ENCODE measurements at regions not wholly inside any gene's neighbourhood (a gene's known extent, or its start where the extent isn't known, plus 50 kb on each side); places are given as distances from the start of the nearest gene placed in this dataset.

DNA sequence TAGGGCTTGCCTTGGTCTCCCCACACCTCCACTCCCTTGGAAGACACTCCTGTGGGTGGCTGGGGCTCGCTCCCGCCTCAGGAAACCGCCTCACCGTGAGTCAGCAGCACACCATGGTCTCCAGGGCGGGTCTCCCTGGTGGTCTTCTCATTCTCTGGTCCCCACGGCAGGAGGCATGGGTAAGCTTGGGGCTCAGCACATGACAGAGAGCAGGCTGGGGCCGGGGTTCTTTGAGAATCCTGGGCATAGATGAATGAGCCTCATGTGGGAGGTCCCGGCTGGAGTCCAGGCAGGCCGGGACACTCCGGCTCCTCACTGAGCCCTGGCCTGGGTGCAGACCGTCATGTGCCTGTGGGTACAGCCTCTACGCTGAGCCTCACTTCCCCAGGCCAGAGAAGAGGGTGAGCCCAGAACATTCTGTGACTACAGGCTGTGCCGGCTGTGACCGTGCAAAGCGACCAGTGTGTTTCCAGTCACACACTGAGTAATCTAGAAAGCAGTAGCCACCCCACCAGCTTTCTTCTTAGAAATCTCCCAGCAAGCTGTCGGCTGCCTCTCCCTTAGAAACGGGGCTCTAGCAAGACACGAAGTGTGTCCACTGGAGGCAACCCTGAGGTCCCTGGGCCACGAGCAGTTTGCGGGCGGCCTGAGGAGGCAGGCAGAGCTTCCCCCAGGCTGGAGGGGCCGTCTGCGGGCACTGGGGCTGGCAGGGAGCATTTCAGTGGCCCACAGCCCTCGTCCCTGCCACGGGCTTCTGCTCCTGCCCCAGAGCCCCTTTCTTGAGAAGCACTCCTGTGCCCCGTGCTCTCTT is 93.1 kb downstream of the RHOB start:
- DNase-seq (ENCODE audit: low spot score): no peak

DNA sequence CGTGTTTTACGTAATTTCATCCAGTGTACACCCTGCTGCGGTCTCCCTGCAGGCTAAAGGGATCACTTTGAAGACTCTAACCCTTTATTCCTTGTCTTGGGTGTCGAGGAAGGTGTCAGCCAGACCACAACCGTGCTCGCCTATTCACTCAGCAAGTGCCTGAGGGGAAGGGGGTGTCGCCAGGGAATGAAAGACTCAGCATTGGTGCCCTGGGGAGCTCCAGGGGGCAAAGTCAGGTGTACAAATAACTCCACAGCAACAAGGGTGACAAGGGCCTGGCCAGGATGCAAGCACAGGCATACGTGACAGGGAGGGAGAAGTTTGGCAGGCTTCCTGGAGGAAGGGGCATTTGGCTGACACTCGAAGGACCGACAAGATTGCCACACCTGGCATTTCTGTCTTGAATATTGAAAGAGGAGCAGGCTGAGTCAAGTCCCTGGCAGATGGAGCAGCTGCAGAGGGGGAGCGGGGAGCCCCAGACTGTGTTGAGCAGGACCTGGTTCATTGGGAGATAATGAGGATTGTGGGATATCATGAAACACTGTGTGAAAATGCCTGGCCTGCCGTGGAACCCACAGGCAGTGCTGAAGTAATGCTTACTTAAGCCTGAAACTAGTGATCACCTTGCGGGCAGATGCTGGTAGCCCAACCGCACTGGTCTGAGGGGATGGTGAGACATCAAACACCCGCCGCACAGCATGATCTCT is 93.9 kb downstream of the RHOB start:
- DNase-seq (ENCODE audit: low spot score): no peak

DNA sequence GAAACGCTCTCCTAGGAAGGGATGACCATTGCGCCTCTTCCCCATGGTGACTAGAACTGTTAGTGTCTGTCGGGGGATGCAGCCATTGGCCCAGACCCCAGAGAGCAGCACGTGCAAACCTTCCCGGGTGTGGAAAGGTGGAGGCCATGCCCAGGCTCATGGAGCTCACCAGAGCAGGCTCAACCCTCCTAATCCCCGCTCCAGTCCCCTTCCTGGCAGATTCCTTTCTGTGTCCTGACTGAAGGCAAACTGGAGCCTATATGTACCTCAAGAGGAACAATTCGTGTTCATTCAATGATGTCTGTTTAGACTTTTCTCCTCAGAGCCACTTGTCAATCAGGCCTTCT is 94.4 kb downstream of the RHOB start:
- no peak for DNase-seq (ENCODE audit: low spot score)

DNA sequence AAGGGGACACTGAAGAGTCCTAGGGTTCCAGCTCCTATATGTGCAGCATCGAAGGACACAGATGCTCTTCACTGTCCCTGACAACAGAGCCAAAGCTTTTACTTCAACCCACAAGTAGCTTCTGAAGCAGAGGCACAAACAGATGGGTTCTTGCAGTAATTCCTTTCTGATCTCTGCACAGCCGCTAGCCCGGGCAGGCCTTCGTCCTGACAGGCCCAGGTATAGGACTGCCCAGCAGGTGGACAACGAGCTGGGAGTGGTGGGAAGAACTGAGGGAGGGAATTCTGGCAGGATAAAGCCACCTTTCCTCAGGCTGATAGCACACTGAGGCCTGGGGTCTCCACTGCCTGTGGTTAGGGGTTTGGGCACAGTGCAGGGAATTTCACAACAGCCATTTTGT is 94.8 kb downstream of the RHOB start:
- no peak for DNase-seq (ENCODE audit: low spot score)

DNA sequence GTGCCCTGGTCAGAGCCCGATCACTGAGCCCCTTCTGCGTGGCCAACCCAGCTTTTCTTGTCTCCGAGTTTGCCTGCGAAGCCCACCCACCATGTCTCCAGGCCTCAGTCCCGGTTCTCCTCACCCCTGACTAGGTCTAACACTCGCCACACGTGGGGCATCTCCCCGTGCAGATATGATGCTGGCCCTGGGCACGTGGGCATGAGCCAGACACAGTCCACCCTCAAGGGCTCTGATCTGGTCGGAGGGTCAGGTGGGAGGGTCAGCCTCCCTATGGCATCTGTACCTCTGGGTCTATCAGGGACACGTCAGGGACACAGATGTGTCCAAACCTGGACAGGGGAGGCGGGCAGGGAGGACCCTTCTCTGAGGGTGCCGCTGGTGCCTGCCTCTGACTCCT is 95.4 kb downstream of the RHOB start:
- DNase-seq (ENCODE audit: low spot score): no peak

DNA sequence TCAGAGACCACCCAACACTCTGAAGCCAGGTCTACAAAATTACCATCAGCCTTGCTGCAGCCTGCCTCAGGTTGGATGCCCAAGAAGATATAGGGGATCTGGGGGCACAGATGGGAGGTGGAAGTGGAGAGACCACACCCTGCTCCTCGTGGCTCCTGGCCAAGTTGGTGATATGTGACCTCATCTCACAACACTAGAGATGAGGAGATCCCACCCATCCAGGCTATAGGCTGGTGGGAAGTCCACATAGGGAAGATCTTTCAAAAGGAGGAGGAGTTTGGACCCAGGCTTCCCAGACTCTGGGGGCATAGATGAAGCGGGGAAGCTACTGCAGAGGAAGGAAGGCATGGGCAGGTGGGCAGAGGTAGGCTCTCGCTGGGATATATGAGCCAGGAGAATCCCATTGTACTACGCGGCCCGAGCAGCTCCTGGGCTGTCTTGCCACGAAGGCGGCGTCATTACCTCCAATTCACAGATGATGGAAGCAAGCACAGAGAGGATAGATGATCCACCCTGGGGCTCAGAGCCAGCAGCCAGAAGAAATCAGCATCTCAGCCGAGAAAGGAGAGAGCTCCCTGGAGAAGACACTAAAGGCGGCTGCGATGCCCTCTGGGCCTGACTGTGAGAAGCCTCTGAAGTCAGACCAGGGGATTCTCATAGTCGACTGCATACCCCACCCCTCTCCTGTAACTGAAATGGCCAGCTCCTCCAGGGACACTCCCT is 96.0 kb downstream of the RHOB start:
- DNase-seq (ENCODE audit: low spot score): no peak

DNA sequence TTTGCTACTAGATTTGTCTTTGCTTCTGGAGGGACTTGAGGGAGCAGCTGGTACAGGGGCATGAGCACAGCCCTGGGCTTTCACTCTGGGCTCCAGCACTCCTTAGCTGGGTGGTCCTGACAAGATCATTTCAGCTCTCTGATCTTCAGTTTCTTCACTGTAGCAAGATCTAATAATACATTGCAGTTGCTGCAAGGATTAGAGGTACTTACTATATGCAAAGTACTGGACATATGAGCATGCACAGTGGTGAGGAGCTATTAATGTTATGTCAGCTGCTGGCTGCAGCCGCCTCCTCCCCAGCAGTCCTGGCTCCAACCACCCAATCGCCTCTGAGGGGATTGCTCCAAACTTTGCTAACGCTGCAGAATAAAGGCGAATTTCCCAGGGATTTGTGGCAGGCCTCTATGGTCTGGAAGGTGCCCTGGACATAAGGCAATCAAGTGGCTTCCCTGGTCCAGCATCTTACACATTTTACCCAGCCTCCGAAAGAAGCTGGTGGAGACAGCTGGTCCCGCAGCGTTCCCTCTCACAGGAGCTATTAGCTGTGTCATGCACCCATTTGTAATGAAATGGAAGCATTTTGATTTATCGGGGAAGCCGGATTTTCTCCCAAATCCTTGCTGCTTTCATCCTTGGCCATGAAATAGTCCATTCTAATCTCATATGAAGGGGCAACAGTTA is 96.7 kb downstream of the RHOB start:
- DNase-seq (ENCODE audit: low spot score): no peak

DNA sequence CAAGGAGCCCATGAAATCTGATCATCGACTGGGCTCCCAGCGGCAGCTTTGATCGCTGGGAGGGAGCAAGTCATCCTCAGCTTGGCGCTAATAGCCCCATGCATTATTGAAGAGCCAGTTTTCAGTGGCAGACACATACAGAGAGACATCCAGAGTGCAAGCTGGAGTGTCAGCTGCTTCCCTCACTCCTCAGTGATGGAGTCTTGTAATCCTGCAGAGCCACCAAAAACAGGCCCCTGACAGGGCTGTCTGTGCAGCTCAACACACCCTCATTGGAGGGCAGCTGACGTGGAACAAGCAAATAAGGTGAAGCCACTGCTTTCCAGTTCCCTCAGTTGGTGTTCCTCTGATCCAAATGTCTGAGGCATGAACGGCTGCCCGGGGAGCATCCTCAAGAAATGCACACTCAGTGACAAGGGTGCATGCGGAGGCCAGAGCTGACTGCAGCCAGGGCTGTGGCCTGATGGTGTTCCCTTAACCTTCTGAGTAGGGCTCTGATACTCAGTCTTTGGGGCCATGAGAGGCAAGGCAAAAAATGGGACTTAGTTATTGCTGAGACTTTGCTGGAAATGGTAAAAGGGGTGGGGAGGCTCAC is 97.4 kb downstream of the RHOB start:
- DNase-seq (ENCODE audit: low spot score): no peak

DNA sequence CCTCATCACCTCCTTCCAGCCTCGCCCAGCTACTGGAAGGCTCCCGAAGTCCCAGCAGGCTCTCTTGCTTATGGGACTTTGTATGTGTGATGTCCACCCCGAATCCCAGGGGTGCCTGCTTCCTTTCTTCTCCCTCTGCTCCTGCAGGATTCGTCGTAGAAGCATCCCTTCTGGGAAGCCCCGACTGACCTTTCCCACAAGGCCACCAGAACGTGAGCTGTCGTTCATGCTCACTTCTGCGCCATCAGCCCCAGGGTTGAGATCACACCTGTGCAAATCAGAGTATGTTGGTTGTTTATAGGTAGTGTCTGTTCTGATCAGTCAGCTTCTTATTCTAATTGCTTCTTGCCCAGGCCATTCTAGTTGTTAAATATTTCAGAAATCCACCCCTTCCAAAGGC is 101.8 kb downstream of the HS1BP3 start:
- DNase-seq (ENCODE audit: low spot score): no peak

DNA sequence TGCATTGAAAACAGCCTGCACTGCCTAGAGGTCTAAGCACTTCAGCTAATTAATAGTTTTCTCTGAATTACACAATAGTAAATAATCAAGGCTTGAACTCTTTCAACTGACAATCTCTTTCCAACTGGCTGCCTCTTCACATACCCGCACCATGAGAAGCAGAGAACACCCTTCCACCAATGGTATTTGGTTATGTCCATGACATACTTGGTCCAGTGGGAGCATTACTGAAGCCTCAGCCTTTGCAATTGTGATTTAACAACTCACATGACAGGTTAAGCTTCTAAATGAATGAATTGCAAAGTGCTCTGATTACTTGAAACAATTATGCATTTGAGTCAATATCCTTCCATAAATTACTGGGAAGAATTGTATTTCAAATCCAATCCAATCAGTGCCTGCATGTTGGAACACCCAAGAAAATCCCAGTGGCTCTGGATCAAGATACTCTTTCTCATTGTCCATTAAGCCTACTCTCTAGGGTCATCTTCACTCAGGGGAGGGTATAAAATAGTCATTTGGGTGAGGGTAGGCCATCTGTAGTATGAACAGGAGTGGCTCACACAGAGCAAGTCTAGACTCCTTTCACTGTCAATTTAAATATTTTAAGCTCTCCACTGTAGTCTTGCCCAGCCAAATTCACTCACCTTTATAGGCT is 101.1 kb downstream of the HS1BP3 start:
- no peak for DNase-seq (ENCODE audit: low spot score)

DNA sequence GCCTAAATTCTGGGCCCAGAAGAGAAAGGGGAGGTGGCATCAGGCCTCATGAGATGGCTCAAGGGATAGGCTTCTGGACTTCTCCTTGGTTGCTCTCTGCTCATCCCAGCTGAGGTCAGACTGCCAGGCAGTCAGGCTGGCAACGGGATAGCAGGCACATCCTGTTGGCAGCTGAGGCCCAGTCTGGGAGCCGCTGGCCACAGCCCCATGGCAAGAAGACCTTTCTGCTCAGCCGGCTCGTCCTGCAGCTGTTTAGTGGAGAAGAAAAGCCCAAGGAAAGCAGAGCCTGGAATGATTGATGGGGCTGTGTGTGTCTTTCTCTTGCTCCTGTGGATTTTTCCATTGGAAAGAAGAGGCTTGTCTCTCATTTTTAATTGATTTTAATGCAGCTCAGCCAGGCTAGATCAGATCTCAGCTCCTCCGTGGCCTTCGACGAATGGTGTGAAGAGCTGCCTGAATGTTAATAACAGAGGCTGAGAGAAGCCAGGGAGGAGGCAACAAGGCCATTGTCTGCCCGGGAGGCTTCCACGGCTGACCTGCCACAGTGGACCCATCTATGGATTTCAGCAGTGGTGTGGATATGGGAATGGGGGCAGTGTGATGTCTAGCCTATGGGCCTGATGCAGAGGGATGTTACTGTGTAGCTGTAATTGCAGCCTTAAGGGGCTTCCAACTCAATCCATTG is 99.5 kb downstream of the HS1BP3 start:
- peak; percentile 42 for DNase-seq (ENCODE audit: low spot score)

DNA sequence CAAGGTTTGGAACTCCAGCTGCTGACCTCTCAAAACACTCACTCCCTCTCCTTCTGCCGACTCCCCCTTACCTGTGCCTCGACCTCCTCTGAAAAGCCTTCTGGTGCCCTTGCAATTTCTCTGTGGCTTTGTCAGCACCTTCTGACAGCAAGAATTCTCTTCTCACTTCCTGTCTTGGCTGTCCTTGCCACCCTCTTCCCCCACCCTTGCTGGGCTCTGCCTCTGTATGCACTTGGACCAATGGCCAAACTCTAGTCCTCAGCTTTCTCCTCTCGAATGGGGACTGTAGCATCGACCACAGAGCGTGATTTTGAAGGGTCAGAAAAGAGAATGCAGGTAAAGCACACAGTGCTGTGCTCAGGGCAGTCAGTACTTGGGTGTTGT is 99.0 kb downstream of the HS1BP3 start:
- no peak for DNase-seq (ENCODE audit: low spot score)

DNA sequence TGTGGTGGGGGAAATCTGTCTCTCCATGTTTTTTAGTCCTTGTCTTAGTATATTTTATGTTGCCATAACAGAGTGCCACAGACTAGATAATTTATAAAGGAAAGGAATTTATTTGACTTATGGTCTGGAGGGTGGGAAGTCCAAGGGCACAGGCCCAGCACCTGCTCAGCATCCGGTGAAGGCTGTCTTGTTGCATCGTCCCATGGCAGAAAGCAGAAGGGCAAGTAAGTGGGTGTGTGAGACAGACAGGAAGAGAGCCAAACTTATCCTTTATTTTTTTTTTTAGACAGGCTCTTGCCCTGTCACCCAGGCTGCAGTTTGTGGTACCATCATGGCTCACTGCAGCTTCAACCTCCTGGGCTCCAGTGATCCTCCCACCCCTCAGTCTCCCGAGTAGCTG is 98.1 kb downstream of the HS1BP3 start:
- no peak for DNase-seq (ENCODE audit: low spot score)

DNA sequence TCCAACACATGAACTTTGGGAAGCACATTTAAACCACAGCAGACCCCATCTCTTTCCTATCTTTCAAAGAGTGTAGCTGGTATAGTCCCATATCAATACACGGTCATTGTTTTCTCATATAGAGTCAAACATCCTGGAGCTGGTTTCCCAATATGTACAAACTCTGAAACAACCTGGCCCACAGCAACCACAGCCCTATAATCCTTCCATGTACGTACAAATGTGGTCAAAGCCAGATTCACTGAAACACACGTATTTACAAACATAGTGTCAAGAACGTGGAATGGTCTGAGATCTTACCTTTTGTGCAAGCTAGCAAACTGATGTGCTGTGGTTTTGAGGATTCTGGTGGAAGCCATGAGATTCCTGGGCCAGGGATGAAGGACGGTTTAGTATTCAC is 97.3 kb downstream of the HS1BP3 start:
- DNase-seq (ENCODE audit: low spot score): no peak

DNA sequence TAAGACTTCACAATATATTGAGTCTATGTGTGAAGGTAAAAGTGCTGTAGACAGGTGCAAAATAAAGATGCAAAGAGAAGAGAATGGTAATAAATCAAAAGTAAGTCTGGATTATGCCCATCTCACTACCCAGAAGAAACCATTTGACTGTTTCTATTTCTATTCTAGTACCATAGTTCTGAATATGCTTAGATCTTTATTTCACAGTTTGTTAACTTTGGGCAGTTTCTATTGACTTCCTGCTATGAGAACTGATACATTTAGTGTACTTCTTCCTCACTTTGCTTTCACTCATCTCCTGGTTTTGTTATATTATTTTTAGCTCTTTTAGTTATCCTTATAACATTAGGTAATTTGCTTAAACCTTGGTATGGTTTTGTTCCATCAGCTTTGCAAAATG is 94.9 kb downstream of the HS1BP3 start:
- DNase-seq (ENCODE audit: low spot score): no peak

DNA sequence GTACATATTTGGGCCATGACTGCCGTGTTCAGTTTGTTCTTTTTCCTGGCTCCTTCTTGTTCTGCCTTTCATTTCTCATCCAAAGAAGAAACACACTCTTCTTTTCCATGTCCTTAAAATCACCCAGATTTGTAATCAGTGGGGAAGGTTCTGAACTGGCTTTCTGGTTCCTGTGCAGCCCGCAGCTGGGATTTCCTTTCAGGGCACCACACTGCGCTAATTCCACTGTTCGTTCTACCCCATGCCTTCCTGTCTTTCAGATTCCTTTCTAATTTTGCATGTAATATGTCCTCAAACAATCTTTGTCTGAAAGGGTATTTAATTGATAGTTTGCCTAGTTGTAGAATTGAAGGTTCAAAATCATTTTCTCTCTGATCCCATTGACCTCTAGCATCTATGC is 94.1 kb downstream of the HS1BP3 start:
- no peak for DNase-seq (ENCODE audit: low spot score)

DNA sequence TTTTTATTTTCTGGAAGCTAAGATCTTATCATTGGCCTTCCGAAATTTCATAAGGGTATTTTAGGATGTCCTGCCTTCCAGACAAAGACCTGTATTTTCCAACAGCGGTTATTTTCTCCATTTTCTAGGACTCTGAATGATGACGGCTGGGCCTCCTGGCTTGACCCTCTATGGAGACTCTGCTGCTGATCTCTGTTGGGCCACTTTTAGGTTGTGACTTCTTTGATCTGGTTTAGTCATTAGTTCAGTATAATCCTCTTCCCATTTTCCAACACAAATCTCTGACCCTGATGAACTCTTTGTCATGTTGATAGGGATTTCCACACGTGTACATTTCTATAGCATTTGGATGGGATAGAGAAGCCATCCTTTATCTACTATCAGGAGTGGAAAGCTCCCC is 93.7 kb downstream of the HS1BP3 start:
- no peak for DNase-seq (ENCODE audit: low spot score)

DNA sequence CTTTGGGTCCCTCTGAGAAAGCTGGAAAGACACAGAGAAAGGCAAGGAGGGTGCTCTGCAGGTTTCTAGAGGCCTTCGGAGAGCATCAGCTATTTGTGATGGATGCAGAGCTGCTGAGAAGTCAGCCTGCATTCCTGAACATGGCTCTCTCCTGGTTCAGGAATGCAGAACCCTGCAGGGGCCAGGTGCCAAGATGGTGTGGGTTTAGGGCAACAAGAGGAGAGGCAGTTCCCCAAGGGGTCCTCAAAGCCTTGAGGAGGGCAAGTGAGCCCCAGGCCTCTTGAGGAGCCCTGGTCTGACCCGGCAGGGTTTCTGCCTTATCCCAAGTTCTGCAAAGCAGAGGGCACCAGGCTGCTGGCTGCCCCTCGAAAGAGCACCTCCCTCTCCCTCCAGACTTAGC is 93.3 kb downstream of the HS1BP3 start:
- no peak for DNase-seq (ENCODE audit: low spot score)

DNA sequence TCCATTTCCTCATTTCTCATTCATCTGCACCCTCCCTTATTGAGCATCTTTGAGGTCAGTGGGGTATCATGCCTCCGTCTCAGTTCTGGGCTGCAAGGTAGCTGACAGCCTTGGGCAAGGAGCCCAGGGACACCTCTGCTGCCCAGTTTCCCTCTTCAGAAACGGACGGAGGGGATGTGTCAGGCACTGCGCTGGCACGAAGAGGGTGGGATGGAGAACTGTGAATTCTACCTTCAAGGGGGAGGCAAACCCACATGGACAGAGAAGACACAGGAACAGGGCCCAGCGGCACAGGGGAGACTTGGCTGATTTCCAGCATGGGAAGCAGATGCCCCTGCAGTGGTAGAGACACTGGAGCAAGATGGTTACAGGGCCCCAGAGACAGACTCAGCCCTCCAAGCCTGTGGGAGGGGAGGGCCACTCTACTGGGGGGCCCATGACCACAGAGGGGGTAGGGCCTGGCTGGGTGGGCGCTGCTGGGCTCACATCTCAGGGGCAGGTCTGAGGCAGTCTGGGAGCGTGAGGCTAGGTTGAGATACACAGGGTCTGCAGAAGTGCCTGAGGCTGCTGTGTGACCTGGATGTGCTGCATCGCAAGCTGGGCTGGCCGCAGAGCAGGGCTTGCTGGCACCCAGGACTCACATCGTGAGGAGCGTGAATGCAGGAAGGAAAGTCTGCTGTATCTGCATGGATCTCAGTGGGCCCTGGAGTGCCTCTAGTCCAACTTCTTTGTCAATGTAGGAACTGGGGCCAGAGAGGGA is 92.3 kb downstream of the HS1BP3 start:
- no peak for DNase-seq (ENCODE audit: low spot score)

DNA sequence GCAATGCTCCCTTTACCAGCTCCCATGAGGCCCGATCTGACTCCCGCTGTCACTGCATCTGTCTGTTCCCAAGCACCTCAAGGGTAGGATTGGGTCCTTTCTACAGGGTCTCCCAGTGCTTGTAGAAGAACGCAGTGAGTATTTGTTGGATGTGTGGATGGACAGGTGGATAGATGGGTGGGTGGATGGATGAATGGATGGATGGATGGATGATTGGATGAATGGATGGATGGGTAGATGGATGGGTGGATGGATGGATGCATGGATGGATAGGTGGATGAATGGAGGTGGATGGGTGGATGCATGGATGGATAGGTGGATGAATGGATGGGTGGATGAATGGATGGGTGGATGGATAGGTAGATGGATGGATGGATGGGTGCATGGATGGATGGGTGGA is 91.6 kb downstream of the HS1BP3 start:
- DNase-seq (ENCODE audit: low spot score): no peak
